Activated CD4-positive, alpha-beta T cell treated with anti-CD3 and anti-CD28 coated beads, Interleukin-10, Interleukin-2, amounts not matched to agents 100 ng/mL and 50 ng/mL, durations not matched to agents 16 hours and 8 hours (primary cell): ENCODE measurements at regions not wholly inside any gene's neighbourhood (a gene's known extent, or its start where the extent isn't known, plus 50 kb on each side); places are given as distances from the start of the nearest gene placed in this dataset.

Source experiments
- DNase-seq: peaks from one replicate; pipeline ENCODE4 v3.0.0-alpha.2; 2020

DNA sequence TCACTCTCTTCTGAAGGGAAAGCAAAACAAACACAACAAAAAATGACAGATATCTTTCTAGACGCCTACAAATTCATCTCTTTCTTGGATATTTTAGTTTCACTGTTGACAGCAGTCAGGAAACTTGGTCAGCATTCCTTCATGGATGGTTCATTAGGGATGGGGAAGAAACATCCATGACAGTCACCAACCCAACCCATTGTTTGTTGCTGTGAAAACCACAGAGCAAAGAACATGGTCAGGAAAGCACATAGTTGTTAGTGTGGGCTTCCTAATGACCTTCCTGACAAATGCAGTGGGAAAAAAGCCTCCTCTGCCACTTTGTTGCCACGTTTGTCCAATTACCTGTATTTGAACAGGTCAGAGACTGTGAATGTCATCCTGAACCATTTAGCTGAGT lies 139.8 kb upstream of the SNX19 start:
- DNase-seq = no peak

GRCh38 chr11:131063638-131064037 lies 147.4 kb upstream of the SNX19 start:
- no peak for DNase-seq

- DNase-seq = peak; percentile 47
These were observed 148.2 kb upstream of the SNX19 start for GRCh38 chr11:131064373-131064991.

- no peak for DNase-seq
These were observed 149.4 kb upstream of the SNX19 start for GRCh38 chr11:131065435-131066413.

GRCh38 chr11:131066551-131066950 lies 150.3 kb upstream of the SNX19 start:
- no peak for DNase-seq

GRCh38 chr11:131070365-131070764 lies 154.1 kb upstream of the SNX19 start:
- DNase-seq = no peak

GRCh38 chr11:131073167-131073566 lies 156.9 kb upstream of the SNX19 start:
- DNase-seq = no peak

DNA sequence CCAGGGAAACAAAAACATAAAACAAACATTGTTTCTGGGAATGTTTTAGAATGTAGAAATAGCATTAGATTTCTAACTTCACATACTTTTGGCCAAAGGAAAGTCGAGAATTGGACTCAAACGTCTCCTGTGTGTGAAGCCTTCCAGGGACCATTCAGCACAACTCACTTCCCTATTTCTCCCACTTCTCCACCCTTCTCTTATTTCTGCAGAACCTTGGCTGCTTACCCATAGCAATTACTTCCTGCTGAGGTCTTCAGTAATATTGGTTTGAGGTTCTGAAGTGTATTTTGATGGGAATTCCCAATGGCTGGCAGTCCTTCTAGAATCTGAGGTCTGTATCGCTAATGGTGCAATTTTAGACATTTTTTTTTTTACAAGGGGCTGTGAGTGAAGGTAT lies 158.3 kb upstream of the SNX19 start:
- no peak for DNase-seq

- no peak for DNase-seq
These were observed 161.1 kb upstream of the SNX19 start for GRCh38 chr11:131077340-131077739.

DNA sequence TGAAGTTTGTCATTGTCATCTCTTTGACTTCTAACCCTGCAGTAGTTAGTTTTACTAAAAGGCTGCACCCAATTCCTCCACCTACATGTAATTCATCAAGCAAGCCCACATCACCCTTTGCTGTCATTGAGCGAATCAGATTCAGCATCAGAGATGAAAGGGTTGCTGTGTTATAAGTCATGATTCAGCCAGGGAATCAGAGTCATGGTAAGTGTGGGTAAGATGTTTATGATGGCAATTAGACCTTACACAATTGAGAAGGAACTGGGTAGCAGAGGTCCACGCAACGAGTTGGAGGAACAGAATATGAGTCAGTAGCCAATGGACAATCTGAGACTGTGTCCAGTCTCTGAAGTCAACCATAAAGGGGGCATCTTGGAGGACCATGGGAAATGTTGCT lies 162.8 kb upstream of the SNX19 start:
- DNase-seq = no peak

DNA sequence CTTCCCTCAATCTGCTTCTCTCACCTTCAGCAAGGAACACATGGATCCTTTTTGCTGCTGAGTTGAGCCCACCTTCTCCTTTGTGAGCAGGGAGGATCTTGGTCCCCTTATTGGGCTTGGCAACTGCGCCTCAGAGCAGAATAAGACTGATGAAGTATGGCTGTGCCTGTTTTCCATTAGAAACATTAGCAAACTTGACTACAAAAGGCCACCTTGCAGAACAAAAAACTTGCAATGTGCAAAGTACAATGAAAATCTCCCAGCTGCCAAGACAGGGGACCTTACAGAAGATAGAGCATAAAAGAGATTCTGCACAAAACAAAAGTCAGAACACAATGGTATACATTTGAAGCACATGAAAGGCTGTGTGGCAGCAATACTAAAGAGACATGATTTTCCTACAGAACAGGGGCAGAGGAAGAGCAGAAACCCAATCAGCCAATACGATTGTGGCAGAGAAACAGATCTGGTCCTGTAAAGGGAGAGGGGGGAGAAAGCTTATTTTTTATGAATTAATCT lies 173.5 kb upstream of the SNX19 start:
- DNase-seq = no peak

DNA sequence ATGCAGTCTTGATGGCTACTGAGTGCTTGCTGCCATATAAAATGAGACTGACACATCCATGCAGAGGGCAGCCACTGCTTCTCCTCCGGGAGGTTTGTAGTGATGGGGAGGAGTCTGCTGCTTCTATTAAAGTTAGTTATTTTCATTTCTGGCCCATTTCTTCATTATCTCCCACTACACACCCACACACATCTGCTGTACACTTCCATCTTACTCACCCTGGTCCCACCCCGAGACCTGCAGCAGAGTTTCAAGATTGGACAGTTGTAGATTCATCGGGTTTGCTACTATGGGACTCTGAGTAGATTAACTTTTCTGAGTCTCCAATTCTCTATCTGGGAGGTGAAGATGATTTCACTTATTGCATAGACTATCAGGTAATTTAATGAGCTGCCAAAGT lies 176.2 kb upstream of the SNX19 start:
- DNase-seq = no peak

DNA sequence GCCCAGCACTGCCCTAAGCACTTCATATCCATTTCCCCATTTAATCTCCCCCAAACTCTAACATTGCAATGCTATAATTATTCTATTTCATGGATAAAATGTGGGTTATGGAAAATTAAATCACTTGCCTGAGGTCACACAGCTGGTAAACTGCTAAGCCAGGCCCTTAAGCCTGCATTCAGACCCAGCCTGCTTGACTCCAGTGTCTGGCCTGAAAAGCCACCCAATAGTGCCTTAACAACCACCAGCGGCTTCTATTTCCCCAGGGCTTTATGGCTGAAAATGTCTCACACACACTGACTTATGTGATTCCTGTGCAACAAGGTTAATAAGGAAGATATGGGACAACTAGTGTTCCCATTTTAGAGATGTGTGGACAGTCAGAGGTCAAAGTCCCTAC lies 178.5 kb upstream of the SNX19 start:
- DNase-seq = no peak

- DNase-seq = no peak
These were observed 179.4 kb upstream of the SNX19 start for GRCh38 chr11:131095511-131096185.

- DNase-seq = no peak
These were observed 182.7 kb upstream of the SNX19 start for GRCh38 chr11:131099013-131099412.

- DNase-seq = no peak
These were observed 183.5 kb upstream of the SNX19 start for GRCh38 chr11:131099746-131100145.

GRCh38 chr11:131108760-131109159 lies 192.5 kb upstream of the SNX19 start:
- no peak for DNase-seq

GRCh38 chr11:131109257-131109656 lies 193.0 kb upstream of the SNX19 start:
- no peak for DNase-seq

GRCh38 chr11:131109790-131110189 lies 193.5 kb upstream of the SNX19 start:
- DNase-seq = no peak

DNA sequence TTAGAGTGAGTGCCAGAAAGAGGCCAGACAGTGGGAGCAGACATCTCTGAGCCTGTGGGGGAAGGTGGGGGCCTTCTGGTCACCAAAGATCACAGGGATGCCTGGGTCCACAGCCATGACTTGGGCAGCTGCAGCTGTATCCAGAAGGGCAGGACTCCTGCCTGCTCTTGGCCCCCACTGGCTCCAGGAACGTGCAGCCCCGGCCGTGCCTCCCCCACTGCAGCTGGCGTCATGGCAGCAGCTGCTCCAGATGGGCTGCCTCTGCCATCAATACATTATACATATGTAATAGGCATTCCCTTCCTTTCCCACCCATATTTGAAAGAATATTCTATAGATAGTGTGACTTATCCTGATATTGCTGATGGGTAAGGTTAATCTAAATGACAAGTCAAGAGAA lies 195.5 kb upstream of the SNX19 start:
- DNase-seq = no peak

DNA sequence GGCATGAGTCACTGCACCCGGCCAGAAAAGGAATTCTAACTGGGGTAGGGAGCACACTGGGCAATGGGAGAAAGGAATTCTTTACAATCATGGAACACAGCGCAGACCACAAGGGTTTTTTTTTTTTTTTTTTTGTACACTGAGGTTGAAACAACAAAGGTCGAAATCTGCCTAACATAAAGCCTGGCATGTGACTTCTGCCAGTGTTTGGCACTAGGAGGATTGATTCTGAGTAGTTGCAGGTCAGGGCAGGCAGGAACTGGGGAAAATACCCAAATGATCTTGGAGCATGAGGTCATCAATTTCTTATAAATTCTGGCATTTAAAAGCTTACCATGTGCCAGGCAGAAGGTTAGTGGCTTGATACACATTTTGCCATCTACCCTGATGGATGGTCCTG lies 202.0 kb upstream of the SNX19 start:
- no peak for DNase-seq

GRCh38 chr11:131121426-131122333 lies 205.4 kb upstream of the SNX19 start:
- DNase-seq = no peak
